ENCODE measurements at regions not wholly inside any gene's neighbourhood (a gene's known extent, or its start where the extent isn't known, plus 50 kb on each side); places are given as distances from the start of the nearest gene placed in this dataset.

- ATAC-seq (no peak), DNase-seq (no peak)
- TF ChIP-seq CTCF (IDR thresholded peaks at IDR 0.05) = no peak
- no peak for TF ChIP-seq POLR2A (IDR thresholded peaks at IDR 0.05)
Observed at GRCh38 chr4:157882901-157883300, 289.9 kb downstream of the GASK1B start.

GRCh38 chr4:157880761-157881160 is 292.1 kb downstream of the GASK1B start:
- Histone ChIP-seq H3K4me3 (no peak overlapping the region), H3K9me3 (peaks cover 0 to 11% (median 0%) of the 10 kb centered on the region in 12 donors), H3K36me3 (no peaks in the 10 kb centered on the region), H3K27me3 (no peaks in the 10 kb centered on the region), H3K27ac (no peak overlapping the region), H3K4me1 (no peaks in the 10 kb centered on the region)
- WGBS, 4 donors = 67 to 75% (median 70%) methylated on average over 2 of the region's 2 CpGs
- TF ChIP-seq CTCF (IDR thresholded peaks at IDR 0.05) = no peak
- no peak for TF ChIP-seq POLR2A (IDR thresholded peaks at IDR 0.05)
- no peak for DNase-seq
- intact Hi-C loops (cut with DNase I) = no loop called here
- no peak for ATAC-seq

More at GRCh38 chr4:157882901-157883300, 289.9 kb downstream of the GASK1B start:
- Histone ChIP-seq H3K27me3 (no peaks in the 10 kb centered on the region), H3K4me1 (no peaks in the 10 kb centered on the region), H3K27ac (no peak overlapping the region), H3K36me3 (no peaks in the 10 kb centered on the region), H3K4me3 (no peak overlapping the region), H3K9me3 (no peaks in the 10 kb centered on the region)
- intact Hi-C loops (cut with DNase I) = no loop called here

- no peak overlapping the region for H3K27ac ChIP-seq
- H3K36me3 ChIP-seq = no peaks in the 10 kb centered on the region
- H3K4me3 ChIP-seq = no peak overlapping the region
- intact Hi-C loops (cut with DNase I) = no loop called here
- 87 to 96% (median 88%) methylated on average over 5 of the region's 5 CpGs for WGBS, 4 donors
- TF ChIP-seq POLR2A (IDR thresholded peaks at IDR 0.05) (no peak), CTCF (IDR thresholded peaks at IDR 0.05) (no peak)
- H3K9me3 ChIP-seq = peaks cover 0 to 5% (median 0%) of the 10 kb centered on the region in 12 donors
- ATAC-seq (no peak), DNase-seq (no peak)
- H3K4me1 ChIP-seq = no peaks in the 10 kb centered on the region
- no peaks in the 10 kb centered on the region for H3K27me3 ChIP-seq
Observed at GRCh38 chr4:157854819-157855218, 318.0 kb downstream of the GASK1B start.

GRCh38 chr4:157840648-157841047 is 332.2 kb downstream of the GASK1B start:
- no peaks in the 10 kb centered on the region for H3K27me3 ChIP-seq
- no peak overlapping the region for H3K4me3 ChIP-seq
- TF ChIP-seq CTCF (IDR thresholded peaks at IDR 0.05) (no peak), POLR2A (IDR thresholded peaks at IDR 0.05) (no peak)
- peaks cover 0 to 7% (median 0%) of the 10 kb centered on the region in 12 donors for H3K4me1 ChIP-seq
- H3K27ac ChIP-seq = no peak overlapping the region
- H3K36me3 ChIP-seq = no peaks in the 10 kb centered on the region
- no peak for DNase-seq
- intact Hi-C loops (cut with DNase I) = no loop called here
- no peak for ATAC-seq
- no peaks in the 10 kb centered on the region for H3K9me3 ChIP-seq
